ENCODE measurements at regions not wholly inside any gene's neighbourhood (a gene's known extent, or its start where the extent isn't known, plus 50 kb on each side); places are given as distances from the start of the nearest gene placed in this dataset.
"Not testable (repeated sequence)": the region's sequence is repeated elsewhere in the genome, so short reads cannot be mapped to it uniquely, and the experiment has no call there.

GRCh38 chr5:82455317-82455716 lies 177.2 kb upstream of the RPS23 start:
- not testable (repeated sequence) for DNase-seq

DNA sequence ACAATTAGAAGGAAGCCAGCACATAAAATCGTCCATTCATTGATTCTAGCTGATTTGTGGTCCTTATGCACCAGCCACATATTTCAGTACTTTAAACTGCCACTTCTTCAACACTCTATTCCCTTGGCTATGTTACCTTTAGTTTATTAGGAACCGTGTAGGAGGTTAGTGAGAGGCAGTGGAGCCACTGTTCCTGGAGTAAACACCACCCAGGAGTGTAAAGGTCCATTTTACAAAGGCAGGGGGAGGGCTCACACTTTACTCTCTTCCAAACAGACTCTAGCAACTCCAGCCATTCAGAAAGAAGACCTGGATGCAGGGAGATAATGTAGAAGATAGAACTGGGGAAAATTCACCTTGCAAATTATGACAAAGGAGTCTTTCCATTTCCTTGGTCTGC lies 170.2 kb upstream of the RPS23 start:
- DNase-seq: no peak

- no peak for DNase-seq
Measured at GRCh38 chr5:82447913-82448312, 169.8 kb upstream of the RPS23 start.

- DNase-seq: no peak
Measured at GRCh38 chr5:82446809-82447208, 168.7 kb upstream of the RPS23 start.

DNA sequence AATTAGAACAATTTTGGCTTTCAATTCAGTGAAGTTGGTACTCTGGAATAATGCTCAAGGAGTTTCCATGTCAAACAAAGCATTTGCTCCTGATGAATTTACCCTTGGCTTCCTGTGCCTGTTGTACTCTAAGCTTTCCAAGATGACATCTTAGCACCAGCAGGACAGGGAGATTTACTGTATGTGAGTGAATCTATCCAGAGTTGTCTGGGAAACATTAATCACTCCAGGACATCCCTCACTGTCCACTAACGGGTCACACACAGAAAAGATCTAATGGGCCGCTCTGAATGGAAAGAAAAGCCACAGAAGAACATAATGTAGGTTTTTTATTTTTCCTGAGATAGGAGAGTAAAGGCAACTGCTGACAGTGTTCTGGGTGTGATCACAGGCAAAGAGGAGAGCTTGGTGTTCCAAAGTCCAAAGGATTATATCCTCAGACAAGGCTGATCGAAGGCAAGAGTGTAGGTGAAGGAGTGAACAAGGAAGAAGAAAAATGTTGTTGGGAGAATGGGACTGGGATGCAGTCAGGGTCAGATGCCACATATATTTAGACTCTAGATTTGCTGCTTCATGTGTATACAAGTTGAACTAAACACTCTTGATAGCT lies 167.7 kb upstream of the RPS23 start:
- DNase-seq: no peak

GRCh38 chr5:82439750-82440445 lies 161.7 kb upstream of the RPS23 start:
- DNase-seq: no peak

GRCh38 chr5:82437565-82437964 lies 159.4 kb upstream of the RPS23 start:
- DNase-seq: not testable (repeated sequence)

DNA sequence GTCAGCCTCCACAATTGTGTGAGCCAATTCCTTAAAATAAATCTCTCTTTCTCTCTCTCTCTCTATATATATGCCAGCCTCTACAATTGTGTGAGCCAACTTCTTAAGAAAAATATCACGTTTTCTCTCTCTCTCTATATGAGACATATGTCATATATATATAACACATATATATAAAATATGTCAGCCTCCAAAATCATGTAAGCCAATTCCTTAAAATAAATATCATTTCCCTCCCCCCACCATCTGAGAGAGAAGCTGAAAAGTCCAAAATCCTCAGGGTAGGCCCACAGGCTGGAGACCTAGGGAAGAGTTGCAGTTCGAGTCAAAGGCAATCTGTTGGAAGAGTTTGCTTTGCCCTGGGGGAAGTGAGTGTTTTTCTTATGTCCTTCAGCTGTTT lies 158.1 kb upstream of the RPS23 start:
- no peak for DNase-seq

- not testable (repeated sequence) for DNase-seq
Measured at GRCh38 chr5:82434696-82435660, 156.8 kb upstream of the RPS23 start.

DNA sequence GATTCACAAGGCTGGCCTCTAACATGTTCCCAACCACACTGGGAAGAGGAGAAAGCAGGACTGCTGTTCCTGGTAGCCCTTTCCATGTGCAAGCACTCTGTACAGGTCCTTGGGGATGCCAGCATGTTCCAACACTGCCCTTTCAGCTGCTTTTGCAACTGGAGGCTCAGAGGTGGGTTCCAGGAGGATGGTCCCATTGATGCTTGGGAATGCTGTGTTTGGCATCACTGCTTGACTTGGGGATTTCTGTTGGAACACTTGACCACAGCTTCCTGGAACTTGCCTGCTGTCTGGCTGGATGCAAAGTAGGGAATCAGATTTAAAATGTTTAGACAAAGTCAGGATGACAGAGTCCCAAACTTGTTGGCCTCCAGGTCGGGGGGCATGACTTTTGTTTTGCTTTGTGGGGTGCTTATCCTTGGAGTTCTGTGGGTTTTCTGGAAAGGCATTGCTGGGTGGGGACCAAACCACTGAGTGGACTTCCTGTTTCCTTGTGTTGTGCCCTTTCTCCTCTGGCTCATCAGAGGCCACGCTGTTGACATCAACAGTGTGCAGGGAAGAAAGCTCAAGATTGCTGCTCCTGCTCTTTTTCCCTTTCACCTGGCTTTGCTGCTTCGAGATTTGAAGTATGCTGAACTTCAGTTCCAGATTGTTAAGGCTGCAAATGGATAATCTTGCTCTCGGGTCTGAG lies 148.5 kb upstream of the RPS23 start:
- no peak for DNase-seq

- DNase-seq: no peak
Measured at GRCh38 chr5:82425591-82425990, 147.4 kb upstream of the RPS23 start.

DNA sequence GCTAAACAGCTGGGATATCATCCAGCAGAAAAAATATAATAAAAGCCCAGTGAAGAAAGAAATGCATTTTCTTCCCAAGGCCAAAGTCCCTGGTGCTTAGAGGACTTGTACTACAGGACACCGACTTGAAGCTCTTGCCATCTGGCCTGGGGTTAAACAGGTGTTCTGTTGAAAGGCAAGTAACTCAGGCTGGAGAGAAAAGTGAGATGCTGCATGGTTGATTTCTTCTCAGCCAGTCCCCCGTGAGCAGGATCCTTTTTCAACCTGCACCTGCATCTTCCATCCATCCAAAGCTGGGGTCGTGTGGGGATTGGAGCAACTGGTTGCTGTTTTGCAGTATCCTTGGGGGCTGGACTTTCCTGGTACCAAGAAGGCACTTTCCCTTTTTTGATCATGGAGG lies 146.1 kb upstream of the RPS23 start:
- DNase-seq: no peak

GRCh38 chr5:82422751-82423181 lies 144.6 kb upstream of the RPS23 start:
- DNase-seq: no peak

- DNase-seq: no peak
Measured at GRCh38 chr5:82422001-82422740, 144.0 kb upstream of the RPS23 start.

- no peak for DNase-seq
Measured at GRCh38 chr5:82421119-82421518, 143.0 kb upstream of the RPS23 start.

DNA sequence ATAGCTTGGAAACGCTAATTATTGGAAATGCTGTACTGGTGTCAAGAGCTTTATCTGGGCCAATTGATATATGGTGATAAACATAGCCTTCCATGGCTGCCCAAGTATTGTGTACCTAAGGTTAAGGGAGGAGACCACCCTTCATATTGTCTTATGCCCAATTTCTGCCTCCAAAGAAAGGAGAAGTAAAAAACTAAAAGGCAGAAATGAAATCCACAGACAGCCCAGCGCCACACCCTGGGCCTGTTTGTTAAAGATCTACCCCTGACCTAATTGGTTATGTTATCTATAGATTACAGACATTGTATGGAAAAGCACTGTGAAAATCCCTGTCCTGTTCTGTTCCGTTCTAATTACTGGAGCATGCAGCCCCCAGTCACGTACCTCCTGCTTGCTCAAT lies 142.4 kb upstream of the RPS23 start:
- not testable (repeated sequence) for DNase-seq

GRCh38 chr5:82419559-82420332 lies 141.6 kb upstream of the RPS23 start:
- no peak for DNase-seq

- no peak for DNase-seq
Measured at GRCh38 chr5:82418608-82418950, 140.4 kb upstream of the RPS23 start.

GRCh38 chr5:82417776-82418607 lies 139.8 kb upstream of the RPS23 start:
- no peak for DNase-seq

- DNase-seq: no peak
Measured at GRCh38 chr5:82416512-82416911, 138.4 kb upstream of the RPS23 start.

DNA sequence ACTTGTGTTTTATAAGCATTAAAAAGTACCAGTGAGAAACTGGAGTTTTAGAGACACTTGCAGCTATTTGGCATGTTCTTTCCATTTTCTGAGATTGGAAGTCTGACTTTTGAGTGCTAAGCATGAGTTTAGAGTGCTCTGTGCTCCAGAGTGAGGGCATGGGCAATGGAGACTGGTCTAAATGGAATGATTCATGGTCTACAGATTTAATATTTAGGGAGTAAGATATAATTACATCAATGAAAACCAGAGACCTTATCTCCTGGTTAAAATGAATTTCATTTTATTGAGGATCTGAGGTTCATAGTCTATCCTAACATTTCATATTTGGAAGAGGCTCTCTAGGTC lies 135.9 kb upstream of the RPS23 start:
- no peak for DNase-seq
